Left lung (tissue), 4 donors: ENCODE measurements at regions not wholly inside any gene's neighbourhood (a gene's known extent, or its start where the extent isn't known, plus 50 kb on each side); places are given as distances from the start of the nearest gene placed in this dataset.

Experiments
- ATAC-seq: fragments of 200-7000 bp; cut with Tn5 transposase; one replicate; pipeline ENCODE4 v1.9.1; 2020; ENCODE audit warnings: moderate library complexity
- DNase-seq, 4 donors: peaks; one replicate each; pipeline ENCODE4 v3.0.0-alpha.2; 2013 to 2020
- H3K27ac ChIP-seq, 2 donors: fragments of 200-600 bp; sonication (generic) in 1 of 2; one replicate each; pipeline versions ENCODE4 v1.5.0 to v1.8.0; 2020 to 2021
- H3K27me3 ChIP-seq, 2 donors: fragments of 200-600 bp; sonication (generic) in 1 of 2; one replicate each; pipeline versions ENCODE4 v1.5.0 to v1.8.0; 2020 to 2021
- H3K36me3 ChIP-seq, 2 donors: fragments of 200-600 bp; sonication (generic) in 1 of 2; one replicate each; pipeline versions ENCODE4 v1.5.0 to v1.8.0; 2020 to 2021
- H3K4me1 ChIP-seq, 2 donors: fragments of 200-600 bp; one replicate each; pipeline ENCODE4 v1.8.0; 2021
- H3K4me3 ChIP-seq, 2 donors: fragments of 200-600 bp; sonication (generic) in 1 of 2; one replicate each; pipeline versions ENCODE4 v1.5.0 to v1.8.0; 2020 to 2021; ENCODE audit warnings: mild to moderate bottlenecking in 1 of 2
- H3K9me3 ChIP-seq, 2 donors: fragments of 200-600 bp; sonication (generic) in 1 of 2; one replicate each; pipeline versions ENCODE4 v1.5.0 to v1.8.0; 2020 to 2021
- intact Hi-C, 2 donors: fragments of 100-400 bp; cut with DNase I; formaldehyde crosslinking; loops; one replicate each; pipeline versions ENCODE4 v1.11.2 to v1.14.2; 2022
- TF ChIP-seq, protein P1 (sequence below), 2 donors: fragments of 200-600 bp; sonication (generic) in 1 of 2; IDR thresholded peaks; one replicate each; pipeline versions ENCODE4 v1.5.0 to v1.8.0; 2021; ENCODE audit warnings: antibody characterized with exemption in 2 of 2
- donor health status: DM: no; HTN: yes; CAD: no.
- donor health status: DM: no; HTN: no; CAD: no.

DNA sequence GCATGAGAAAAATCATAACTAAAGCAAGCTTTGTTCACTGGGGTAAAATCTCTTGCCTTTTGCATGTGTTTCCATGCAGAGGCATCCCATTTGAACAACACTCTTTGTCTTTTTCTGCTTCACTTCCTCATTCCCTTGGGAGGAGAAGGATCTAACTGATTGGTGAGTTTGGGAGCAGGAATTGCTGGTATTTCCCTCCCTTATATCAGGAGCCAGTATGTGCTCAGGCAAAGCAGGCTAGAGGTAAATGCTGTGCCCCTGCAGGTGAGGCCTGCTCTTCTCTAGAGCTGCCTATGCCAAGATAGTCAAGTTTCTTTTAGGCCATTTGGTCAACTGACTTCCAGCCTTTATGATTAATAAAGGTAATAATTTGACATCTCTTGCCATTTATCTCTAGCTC is 179.9 kb downstream of the COX7C start:
- no peak overlapping the region for H3K4me3 ChIP-seq
- ATAC-seq: no peak
- no peaks in the 10 kb centered on the region for H3K4me1 ChIP-seq
- no peaks in the 10 kb centered on the region for H3K9me3 ChIP-seq
- H3K36me3 ChIP-seq: no peaks in the 10 kb centered on the region
- no peak overlapping the region for H3K27ac ChIP-seq
- intact Hi-C loops: no loop called here
- no peaks in the 10 kb centered on the region for H3K27me3 ChIP-seq
- TF ChIP-seq, protein P1, sequence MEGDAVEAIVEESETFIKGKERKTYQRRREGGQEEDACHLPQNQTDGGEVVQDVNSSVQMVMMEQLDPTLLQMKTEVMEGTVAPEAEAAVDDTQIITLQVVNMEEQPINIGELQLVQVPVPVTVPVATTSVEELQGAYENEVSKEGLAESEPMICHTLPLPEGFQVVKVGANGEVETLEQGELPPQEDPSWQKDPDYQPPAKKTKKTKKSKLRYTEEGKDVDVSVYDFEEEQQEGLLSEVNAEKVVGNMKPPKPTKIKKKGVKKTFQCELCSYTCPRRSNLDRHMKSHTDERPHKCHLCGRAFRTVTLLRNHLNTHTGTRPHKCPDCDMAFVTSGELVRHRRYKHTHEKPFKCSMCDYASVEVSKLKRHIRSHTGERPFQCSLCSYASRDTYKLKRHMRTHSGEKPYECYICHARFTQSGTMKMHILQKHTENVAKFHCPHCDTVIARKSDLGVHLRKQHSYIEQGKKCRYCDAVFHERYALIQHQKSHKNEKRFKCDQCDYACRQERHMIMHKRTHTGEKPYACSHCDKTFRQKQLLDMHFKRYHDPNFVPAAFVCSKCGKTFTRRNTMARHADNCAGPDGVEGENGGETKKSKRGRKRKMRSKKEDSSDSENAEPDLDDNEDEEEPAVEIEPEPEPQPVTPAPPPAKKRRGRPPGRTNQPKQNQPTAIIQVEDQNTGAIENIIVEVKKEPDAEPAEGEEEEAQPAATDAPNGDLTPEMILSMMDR (IDR thresholded peaks at IDR 0.05): no peak
- no peak for DNase-seq

DNA sequence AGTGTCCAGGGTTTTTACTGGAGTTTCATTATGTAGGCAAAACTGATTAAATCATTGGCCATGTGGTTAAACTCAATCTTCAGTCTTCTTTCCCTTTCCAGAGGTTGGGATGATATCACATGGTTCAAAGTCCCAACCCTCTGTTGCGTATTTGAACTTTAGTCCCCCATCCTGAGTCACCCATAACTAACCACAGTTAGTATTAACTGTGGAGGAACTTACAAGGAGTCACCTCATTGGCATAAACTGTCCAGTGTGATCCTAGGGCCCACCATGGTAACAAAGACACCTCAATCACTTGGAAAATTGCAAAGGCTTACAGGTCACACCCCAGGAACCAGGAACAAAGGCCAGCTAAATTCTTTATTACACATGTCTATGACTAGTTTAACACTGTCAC is 188.5 kb downstream of the COX7C start:
- intact Hi-C loops: no loop called here
- ATAC-seq: no peak
- H3K27ac ChIP-seq: no peak overlapping the region
- no peaks in the 10 kb centered on the region for H3K4me1 ChIP-seq
- no peaks in the 10 kb centered on the region for H3K9me3 ChIP-seq
- H3K27me3 ChIP-seq: no peaks in the 10 kb centered on the region
- H3K36me3 ChIP-seq: no peaks in the 10 kb centered on the region
- H3K4me3 ChIP-seq: no peak overlapping the region
- no peak for DNase-seq
- TF ChIP-seq, protein P1 (IDR thresholded peaks at IDR 0.05): no peak

DNA sequence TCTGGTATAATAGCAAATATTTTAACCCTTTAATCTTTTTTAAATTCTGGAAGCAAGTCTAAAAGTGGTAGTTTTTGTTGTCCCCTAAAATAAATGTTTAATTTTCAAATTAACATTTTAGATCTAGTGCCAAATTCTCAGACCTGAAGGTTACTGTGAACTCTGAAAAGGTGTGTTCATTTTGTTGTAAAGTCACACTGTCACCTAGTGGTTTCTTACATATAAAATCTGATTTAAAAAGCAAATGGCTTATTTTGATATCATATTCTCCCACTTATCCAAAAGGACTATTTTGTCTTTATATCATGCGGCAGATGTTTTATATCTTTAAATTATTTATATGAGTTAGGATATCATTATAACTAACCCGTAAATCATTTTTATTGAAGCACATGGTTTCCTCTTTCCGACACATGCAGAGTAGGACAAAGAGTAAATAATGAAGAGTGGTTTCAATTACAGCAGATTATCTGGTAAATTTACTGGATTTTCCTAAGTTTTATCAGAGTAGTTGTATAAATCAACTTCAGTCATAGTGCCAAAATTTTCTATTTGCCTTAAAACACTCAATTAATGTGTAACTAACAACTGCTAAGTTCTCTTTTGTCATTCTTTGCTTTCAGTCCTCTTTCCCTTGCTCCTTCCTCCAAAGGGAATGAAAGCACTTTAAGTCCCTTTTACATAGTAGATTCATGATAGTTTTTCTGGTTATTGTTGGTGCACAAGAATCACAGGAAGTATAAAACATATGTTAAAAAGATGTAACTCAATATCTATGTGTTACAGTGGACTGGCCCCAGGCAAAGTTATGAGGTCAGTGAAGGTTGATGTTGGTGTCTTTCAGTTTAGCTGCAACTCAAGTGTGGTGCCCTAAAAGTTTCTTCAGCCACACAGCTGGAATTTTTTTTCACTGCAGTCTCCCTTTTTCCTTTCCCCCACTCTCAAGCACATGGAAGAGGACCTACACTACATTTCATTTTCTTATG is 189.6 kb downstream of the COX7C start:
- intact Hi-C loops: no loop called here
- H3K9me3 ChIP-seq: no peaks in the 10 kb centered on the region
- H3K27ac ChIP-seq: no peak overlapping the region
- ATAC-seq (no peak), DNase-seq (peak in 2 of 4 donors; percentile 43 to 44)
- no peaks in the 10 kb centered on the region for H3K4me1 ChIP-seq
- no peaks in the 10 kb centered on the region for H3K36me3 ChIP-seq
- no peaks in the 10 kb centered on the region for H3K27me3 ChIP-seq
- no peak overlapping the region for H3K4me3 ChIP-seq
- TF ChIP-seq, protein P1 (IDR thresholded peaks at IDR 0.05): no peak

DNA sequence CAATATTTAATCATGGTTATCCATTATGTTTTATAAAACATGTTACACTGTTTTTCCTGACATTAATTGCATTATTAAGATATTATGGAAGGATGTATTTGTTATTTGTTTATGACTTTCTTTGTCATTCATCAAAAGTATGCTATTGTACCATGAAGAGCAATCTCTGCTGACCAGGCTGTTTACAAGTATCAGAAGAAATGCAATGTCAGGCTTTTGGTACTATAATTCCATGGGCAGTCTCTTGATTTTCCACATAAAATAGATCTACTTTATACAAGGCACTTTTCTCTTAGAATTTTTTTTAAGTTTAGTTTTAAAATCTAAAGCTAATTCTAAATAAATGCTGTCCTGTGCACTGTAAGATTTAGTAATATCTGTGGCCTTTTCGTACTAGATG is 196.6 kb downstream of the COX7C start:
- Histone ChIP-seq H3K27me3 (no peaks in the 10 kb centered on the region), H3K4me1 (no peaks in the 10 kb centered on the region), H3K27ac (no peak overlapping the region), H3K36me3 (no peaks in the 10 kb centered on the region), H3K9me3 (no peaks in the 10 kb centered on the region), H3K4me3 (no peak overlapping the region)
- ATAC-seq (no peak), DNase-seq (no peak)
- TF ChIP-seq, protein P1 (IDR thresholded peaks at IDR 0.05): no peak
- intact Hi-C loops: no loop called here

DNA sequence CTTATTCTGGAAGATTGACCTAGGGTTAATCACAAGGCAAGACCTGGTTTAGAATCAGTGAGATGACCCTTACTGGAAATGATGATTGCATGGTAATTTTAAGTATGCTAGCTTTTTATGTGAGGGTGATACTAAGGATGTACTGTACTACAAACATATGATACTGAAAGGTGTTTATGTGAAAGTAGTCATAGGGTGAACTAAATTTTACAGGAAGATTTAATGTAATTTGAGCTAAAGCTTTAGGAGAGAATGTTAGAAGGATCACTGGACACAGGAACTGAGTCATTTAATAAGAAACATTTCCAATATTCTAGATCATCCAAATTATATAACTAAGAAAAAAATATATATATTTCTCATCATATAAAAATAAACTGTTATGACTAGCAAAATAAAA is 197.2 kb downstream of the COX7C start:
- H3K4me3 ChIP-seq: no peak overlapping the region

More for the DNA sequence above, 197.2 kb downstream of the COX7C start:
- no peak overlapping the region for H3K27ac ChIP-seq
- no peak for DNase-seq
- H3K4me1 ChIP-seq: no peaks in the 10 kb centered on the region
- H3K36me3 ChIP-seq: no peaks in the 10 kb centered on the region
- H3K9me3 ChIP-seq: no peaks in the 10 kb centered on the region
- H3K27me3 ChIP-seq: no peaks in the 10 kb centered on the region
- intact Hi-C loops: no loop called here
- TF ChIP-seq, protein P1 (IDR thresholded peaks at IDR 0.05): no peak
- ATAC-seq: no peak
